ENCODE measurements at regions not wholly inside any gene's neighbourhood (a gene's known extent, or its start where the extent isn't known, plus 50 kb on each side); places are given as distances from the start of the nearest gene placed in this dataset.

GRCh38 chr14:36001936-36002335 is 174.6 kb downstream of the PTCSC3 start:
- Histone ChIP-seq H3K4me3 (ENCODE audit: low read length, poor library complexity, severe bottlenecking) (no peak overlapping the region), H3K9me3 (ENCODE audit: insufficient read depth, low read depth, low read length) (no peaks in the 10 kb centered on the region), H4K20me1 (ENCODE audit: insufficient read depth, low read length, poor library complexity, severe bottlenecking) (no peaks in the 10 kb centered on the region), H3K4me2 (ENCODE audit: low read depth, low read length, poor library complexity, severe bottlenecking) (no peak overlapping the region), H3K36me3 (ENCODE audit: insufficient read depth, low read length) (no peaks in the 10 kb centered on the region), H3K79me2 (ENCODE audit: insufficient read depth, low read length) (no peaks in the 10 kb centered on the region), H3F3A (ENCODE audit: low read depth) (no peaks in the 10 kb centered on the region), H3K4me1 (ENCODE audit: insufficient read depth, low read length, poor library complexity, severe bottlenecking) (no peaks in the 10 kb centered on the region), H2AFZ (ENCODE audit: low read length) (no peak overlapping the region), H3K9ac (ENCODE audit: low read depth, low read length, poor library complexity, severe bottlenecking) (no peak overlapping the region), H3K9me2 (replicated peaks; ENCODE audit: low read depth, low read length) (no peaks in the 10 kb centered on the region), H3K27me3 (ENCODE audit: insufficient read depth, low read length, poor library complexity, severe bottlenecking) (no peaks in the 10 kb centered on the region)
- TF ChIP-seq EZH2phosphoT487 (IDR thresholded peaks at IDR 0.05; ENCODE audit: borderline replicate concordance): no peak
- no peak for TF ChIP-seq CTCF (conservative IDR thresholded peaks at IDR 0.05; ENCODE audit: low read length)

- Histone ChIP-seq H3K79me2 (ENCODE audit: insufficient read depth, low read length) (no peaks in the 10 kb centered on the region), H3F3A (ENCODE audit: low read depth) (no peaks in the 10 kb centered on the region), H3K4me1 (ENCODE audit: insufficient read depth, low read length, poor library complexity, severe bottlenecking) (no peaks in the 10 kb centered on the region), H3K9me3 (ENCODE audit: insufficient read depth, low read depth, low read length) (no peaks in the 10 kb centered on the region), H3K27me3 (ENCODE audit: insufficient read depth, low read length, poor library complexity, severe bottlenecking) (no peaks in the 10 kb centered on the region), H3K9me2 (replicated peaks; ENCODE audit: low read depth, low read length) (no peaks in the 10 kb centered on the region), H2AFZ (ENCODE audit: low read length) (no peak overlapping the region), H3K9ac (ENCODE audit: low read depth, low read length, poor library complexity, severe bottlenecking) (no peak overlapping the region), H3K4me3 (ENCODE audit: low read length, poor library complexity, severe bottlenecking) (no peak overlapping the region), H4K20me1 (ENCODE audit: insufficient read depth, low read length, poor library complexity, severe bottlenecking) (no peaks in the 10 kb centered on the region), H3K4me2 (ENCODE audit: low read depth, low read length, poor library complexity, severe bottlenecking) (no peak overlapping the region), H3K36me3 (ENCODE audit: insufficient read depth, low read length) (no peaks in the 10 kb centered on the region)
- TF ChIP-seq EZH2phosphoT487 (IDR thresholded peaks at IDR 0.05; ENCODE audit: borderline replicate concordance) (no peak), CTCF (conservative IDR thresholded peaks at IDR 0.05; ENCODE audit: low read length) (no peak)
Measured at GRCh38 chr14:35999294-35999693, 173.2 kb downstream of the BRMS1L start.

GRCh38 chr14:35998303-35998702 is 172.2 kb downstream of the BRMS1L start:
- Histone ChIP-seq H2AFZ (ENCODE audit: low read length) (no peak overlapping the region), H3K4me3 (ENCODE audit: low read length, poor library complexity, severe bottlenecking) (no peak overlapping the region), H4K20me1 (ENCODE audit: insufficient read depth, low read length, poor library complexity, severe bottlenecking) (no peaks in the 10 kb centered on the region), H3K27me3 (ENCODE audit: insufficient read depth, low read length, poor library complexity, severe bottlenecking) (no peaks in the 10 kb centered on the region), H3K9me2 (replicated peaks; ENCODE audit: low read depth, low read length) (0 out of 2 replicates have a peak, but pooled peaks cover 2% of the 10 kb centered on the region), H3K9ac (ENCODE audit: low read depth, low read length, poor library complexity, severe bottlenecking) (no peak overlapping the region), H3K4me1 (ENCODE audit: insufficient read depth, low read length, poor library complexity, severe bottlenecking) (no peaks in the 10 kb centered on the region), H3F3A (ENCODE audit: low read depth) (no peaks in the 10 kb centered on the region), H3K36me3 (ENCODE audit: insufficient read depth, low read length) (no peaks in the 10 kb centered on the region), H3K4me2 (ENCODE audit: low read depth, low read length, poor library complexity, severe bottlenecking) (no peak overlapping the region), H3K79me2 (ENCODE audit: insufficient read depth, low read length) (no peaks in the 10 kb centered on the region), H3K9me3 (ENCODE audit: insufficient read depth, low read depth, low read length) (no peaks in the 10 kb centered on the region)
- TF ChIP-seq EZH2phosphoT487 (IDR thresholded peaks at IDR 0.05; ENCODE audit: borderline replicate concordance) (no peak), CTCF (conservative IDR thresholded peaks at IDR 0.05; ENCODE audit: low read length) (no peak)

All from Loucy (cell line).